Neural cell (in vitro differentiated cells): ENCODE measurements at regions not wholly inside any gene's neighbourhood (a gene's known extent, or its start where the extent isn't known, plus 50 kb on each side); places are given as distances from the start of the nearest gene placed in this dataset.

ENCODE experiments used
- H2AFZ ChIP-seq: fragments of 200-600, 300-800 bp; sonication (generic), shearing (Covaris generic); 2 replicates; pipeline ENCODE4 v1.6.0; 2014; ENCODE audit warnings: low read depth, mild to moderate bottlenecking, antibody characterized with exemption, low read length, moderate library complexity
- H3F3A ChIP-seq: fragments of 200-600 bp; shearing (Covaris generic); 2 replicates; pipeline ENCODE4 v1.6.1; 2016; ENCODE audit warnings: mild to moderate bottlenecking, moderate library complexity, mixed read lengths, antibody characterized with exemption, low read length; ENCODE audit not compliant: insufficient read depth, poor library complexity, severe bottlenecking
- H3K27ac ChIP-seq: fragments of 200-600, 300-800 bp; sonication (generic), shearing (Covaris generic); 2 replicates; pipeline ENCODE4 v1.5.1; 2014; ENCODE audit warnings: mild to moderate bottlenecking, low read length, moderate library complexity
- H3K27me3 ChIP-seq: fragments of 300-800, 200-600 bp; sonication (generic), shearing (Covaris generic); 2 replicates; pipeline ENCODE4 v1.6.0; 2014; ENCODE audit warnings: mild to moderate bottlenecking, low read depth, low read length, moderate library complexity; ENCODE audit not compliant: insufficient read depth
- H3K36me3 ChIP-seq: fragments of 300-800, 200-600 bp; sonication (generic), shearing (Covaris generic); 2 replicates; pipeline ENCODE4 v1.5.1; 2014; ENCODE audit warnings: mild to moderate bottlenecking, antibody characterized with exemption, low read length, moderate library complexity; ENCODE audit not compliant: insufficient read depth
- H3K4me2 ChIP-seq: fragments of 300-800, 200-600 bp; sonication (generic), shearing (Covaris generic); 2 replicates; pipeline ENCODE4 v1.6.0; 2014; ENCODE audit warnings: mild to moderate bottlenecking, low read length
- H3K4me3 ChIP-seq: fragments of 300-800, 200-600 bp; sonication (generic), shearing (Covaris generic); 2 replicates; pipeline ENCODE4 v1.5.1; 2014; ENCODE audit warnings: mild to moderate bottlenecking, low read length, moderate library complexity
- H3K79me2 ChIP-seq: fragments of 200-600 bp; shearing (Covaris generic); replicated peaks from 2 replicates; pipeline ENCODE4 v1.6.0; 2014; ENCODE audit warnings: mild to moderate bottlenecking, low read length, moderate library complexity; ENCODE audit not compliant: insufficient read depth
- H3K9ac ChIP-seq: fragments of 300-800, 200-600 bp; sonication (generic), shearing (Covaris generic); 2 replicates; pipeline ENCODE4 v1.6.1; 2016; ENCODE audit warnings: mild to moderate bottlenecking, low read length, mixed read lengths
- H3K9me2 ChIP-seq: fragments of 200-600 bp; shearing (Covaris generic); 2 replicates; pipeline ENCODE4 v1.6.1; 2016; ENCODE audit warnings: mild to moderate bottlenecking, low read length, mixed read lengths; ENCODE audit not compliant: insufficient read depth
- H3K9me3 ChIP-seq: fragments of 200-600, 300-800 bp; sonication (generic), shearing (Covaris generic); 2 replicates; pipeline ENCODE4 v1.6.1; 2016; ENCODE audit warnings: mild to moderate bottlenecking, mixed run types, low read length, moderate library complexity, mixed read lengths
- H4K20me1 ChIP-seq: fragments of 200-600 bp; shearing (Covaris generic); 2 replicates; pipeline ENCODE4 v1.6.1; 2016; ENCODE audit warnings: mild to moderate bottlenecking, mixed run types; ENCODE audit not compliant: insufficient read depth
- EP300 ChIP-seq: fragments of 450-650 bp; conservative IDR thresholded peaks from 2 replicates; pipeline ENCODE4 v1.6.1; 2014; ENCODE audit warnings: antibody characterized with exemption, mild to moderate bottlenecking, moderate library complexity; ENCODE audit not compliant: poor library complexity, severe bottlenecking
- EZH2 ChIP-seq: fragments of 200-600, 300-800 bp; shearing (Covaris generic), sonication (generic); IDR thresholded peaks from 2 replicates; pipeline ENCODE4 v1.6.1; 2014; ENCODE audit warnings: antibody characterized with exemption, low read length, borderline replicate concordance, mild to moderate bottlenecking; ENCODE audit not compliant: insufficient read depth, poor library complexity, severe bottlenecking
- MXI1 ChIP-seq: fragments of 450-650 bp; conservative IDR thresholded peaks from 2 replicates; pipeline ENCODE4 v1.6.1; 2014; ENCODE audit warnings: antibody characterized with exemption, mild to moderate bottlenecking; ENCODE audit not compliant: poor library complexity, severe bottlenecking
- POLR2AphosphoS5 ChIP-seq: IDR thresholded peaks from 2 replicates; pipeline ENCODE4 v1.6.1; 2012
- RAD21 ChIP-seq: fragments of 450-650 bp; conservative IDR thresholded peaks from 2 replicates; pipeline ENCODE4 v1.6.1; 2014; ENCODE audit warnings: antibody characterized with exemption, mild to moderate bottlenecking, moderate library complexity
- SMC3 ChIP-seq: fragments of 450-650 bp; conservative IDR thresholded peaks from 2 replicates; pipeline ENCODE4 v1.6.1; 2014; ENCODE audit warnings: antibody characterized with exemption, mild to moderate bottlenecking, moderate library complexity; ENCODE audit not compliant: poor library complexity
- TAF1 ChIP-seq: IDR thresholded peaks from 2 replicates; pipeline ENCODE4 v1.6.1; 2012; ENCODE audit warnings: low read depth
- TF ChIP-seq, protein P1 (sequence below): fragments of 450-650 bp; IDR thresholded peaks from 2 replicates; pipeline ENCODE4 v1.5.1; 2014; ENCODE audit warnings: antibody characterized with exemption, mild to moderate bottlenecking, moderate library complexity; ENCODE audit not compliant: poor library complexity, severe bottlenecking
- TF ChIP-seq, protein P2 (sequence below): IDR thresholded peaks from 2 replicates; pipeline ENCODE4 v1.6.1; 2012; ENCODE audit warnings: borderline replicate concordance

DNA sequence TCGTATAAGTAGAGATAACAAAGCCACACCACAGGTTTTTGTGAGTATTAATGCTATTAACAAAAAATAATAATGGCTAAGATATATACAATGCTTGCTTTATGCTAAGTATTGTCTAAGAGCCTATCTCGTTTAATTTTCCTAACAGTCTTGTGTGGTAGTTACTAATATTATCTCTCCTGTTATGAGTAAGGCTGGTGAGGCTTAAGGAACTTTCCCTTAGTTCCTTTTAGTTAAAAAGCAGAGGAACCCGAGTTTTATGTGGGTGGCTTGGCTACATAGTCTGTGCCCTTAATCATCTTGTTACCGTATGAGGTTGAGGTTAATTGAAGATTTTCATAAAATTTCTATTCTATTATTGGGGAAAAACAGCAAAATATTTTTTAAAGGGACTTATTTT, 218.4 kb downstream of the SOX2 start:
- H3K79me2 ChIP-seq = no peaks in the 10 kb centered on the region
- H3K27ac ChIP-seq = no peak overlapping the region
- H3K9me2 ChIP-seq = no peaks in the 10 kb centered on the region
- no peak overlapping the region for H3K4me2 ChIP-seq
- no peaks in the 10 kb centered on the region for H3F3A ChIP-seq
- TF ChIP-seq EP300 (no peak), TAF1 (no peak), SMC3 (no peak), MXI1 (no peak), RAD21 (no peak), EZH2 (no peak), POLR2AphosphoS5 (no peak)
- TF ChIP-seq, protein P1, sequence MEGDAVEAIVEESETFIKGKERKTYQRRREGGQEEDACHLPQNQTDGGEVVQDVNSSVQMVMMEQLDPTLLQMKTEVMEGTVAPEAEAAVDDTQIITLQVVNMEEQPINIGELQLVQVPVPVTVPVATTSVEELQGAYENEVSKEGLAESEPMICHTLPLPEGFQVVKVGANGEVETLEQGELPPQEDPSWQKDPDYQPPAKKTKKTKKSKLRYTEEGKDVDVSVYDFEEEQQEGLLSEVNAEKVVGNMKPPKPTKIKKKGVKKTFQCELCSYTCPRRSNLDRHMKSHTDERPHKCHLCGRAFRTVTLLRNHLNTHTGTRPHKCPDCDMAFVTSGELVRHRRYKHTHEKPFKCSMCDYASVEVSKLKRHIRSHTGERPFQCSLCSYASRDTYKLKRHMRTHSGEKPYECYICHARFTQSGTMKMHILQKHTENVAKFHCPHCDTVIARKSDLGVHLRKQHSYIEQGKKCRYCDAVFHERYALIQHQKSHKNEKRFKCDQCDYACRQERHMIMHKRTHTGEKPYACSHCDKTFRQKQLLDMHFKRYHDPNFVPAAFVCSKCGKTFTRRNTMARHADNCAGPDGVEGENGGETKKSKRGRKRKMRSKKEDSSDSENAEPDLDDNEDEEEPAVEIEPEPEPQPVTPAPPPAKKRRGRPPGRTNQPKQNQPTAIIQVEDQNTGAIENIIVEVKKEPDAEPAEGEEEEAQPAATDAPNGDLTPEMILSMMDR = no peak
- TF ChIP-seq, protein P2, sequence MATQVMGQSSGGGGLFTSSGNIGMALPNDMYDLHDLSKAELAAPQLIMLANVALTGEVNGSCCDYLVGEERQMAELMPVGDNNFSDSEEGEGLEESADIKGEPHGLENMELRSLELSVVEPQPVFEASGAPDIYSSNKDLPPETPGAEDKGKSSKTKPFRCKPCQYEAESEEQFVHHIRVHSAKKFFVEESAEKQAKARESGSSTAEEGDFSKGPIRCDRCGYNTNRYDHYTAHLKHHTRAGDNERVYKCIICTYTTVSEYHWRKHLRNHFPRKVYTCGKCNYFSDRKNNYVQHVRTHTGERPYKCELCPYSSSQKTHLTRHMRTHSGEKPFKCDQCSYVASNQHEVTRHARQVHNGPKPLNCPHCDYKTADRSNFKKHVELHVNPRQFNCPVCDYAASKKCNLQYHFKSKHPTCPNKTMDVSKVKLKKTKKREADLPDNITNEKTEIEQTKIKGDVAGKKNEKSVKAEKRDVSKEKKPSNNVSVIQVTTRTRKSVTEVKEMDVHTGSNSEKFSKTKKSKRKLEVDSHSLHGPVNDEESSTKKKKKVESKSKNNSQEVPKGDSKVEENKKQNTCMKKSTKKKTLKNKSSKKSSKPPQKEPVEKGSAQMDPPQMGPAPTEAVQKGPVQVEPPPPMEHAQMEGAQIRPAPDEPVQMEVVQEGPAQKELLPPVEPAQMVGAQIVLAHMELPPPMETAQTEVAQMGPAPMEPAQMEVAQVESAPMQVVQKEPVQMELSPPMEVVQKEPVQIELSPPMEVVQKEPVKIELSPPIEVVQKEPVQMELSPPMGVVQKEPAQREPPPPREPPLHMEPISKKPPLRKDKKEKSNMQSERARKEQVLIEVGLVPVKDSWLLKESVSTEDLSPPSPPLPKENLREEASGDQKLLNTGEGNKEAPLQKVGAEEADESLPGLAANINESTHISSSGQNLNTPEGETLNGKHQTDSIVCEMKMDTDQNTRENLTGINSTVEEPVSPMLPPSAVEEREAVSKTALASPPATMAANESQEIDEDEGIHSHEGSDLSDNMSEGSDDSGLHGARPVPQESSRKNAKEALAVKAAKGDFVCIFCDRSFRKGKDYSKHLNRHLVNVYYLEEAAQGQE = no peak
- no peaks in the 10 kb centered on the region for H4K20me1 ChIP-seq
- no peak overlapping the region for H2AFZ ChIP-seq
- H3K4me3 ChIP-seq = no peak overlapping the region
- no peaks in the 10 kb centered on the region for H3K9me3 ChIP-seq
- H3K27me3 ChIP-seq = no peaks in the 10 kb centered on the region
- H3K9ac ChIP-seq = no peak overlapping the region
- H3K36me3 ChIP-seq = no peaks in the 10 kb centered on the region

DNA sequence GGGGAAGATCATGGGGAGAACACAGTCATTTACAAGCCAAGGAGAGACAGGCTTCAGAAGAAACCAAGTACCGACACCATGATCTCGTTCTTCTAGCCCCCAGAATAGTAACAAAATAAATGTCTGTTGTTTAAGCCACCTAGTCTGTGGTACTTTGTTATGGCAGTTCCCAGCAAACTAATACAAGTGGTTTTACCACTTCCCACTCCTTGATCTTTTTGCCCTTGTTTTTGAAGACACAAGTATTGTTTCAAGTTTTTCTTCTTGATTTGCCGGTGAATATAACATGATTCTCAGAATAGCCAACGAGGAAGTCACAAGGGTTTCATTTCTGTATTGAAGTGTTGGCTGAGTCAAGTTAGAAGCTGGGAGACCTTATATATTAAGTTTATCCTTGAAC, 220.3 kb downstream of the SOX2 start:
- no peak for TF ChIP-seq SMC3
- no peak for TF ChIP-seq TAF1
- TF ChIP-seq EZH2 = no peak
- Histone ChIP-seq H3K79me2 (no peaks in the 10 kb centered on the region), H3K27me3 (no peaks in the 10 kb centered on the region)

DNA sequence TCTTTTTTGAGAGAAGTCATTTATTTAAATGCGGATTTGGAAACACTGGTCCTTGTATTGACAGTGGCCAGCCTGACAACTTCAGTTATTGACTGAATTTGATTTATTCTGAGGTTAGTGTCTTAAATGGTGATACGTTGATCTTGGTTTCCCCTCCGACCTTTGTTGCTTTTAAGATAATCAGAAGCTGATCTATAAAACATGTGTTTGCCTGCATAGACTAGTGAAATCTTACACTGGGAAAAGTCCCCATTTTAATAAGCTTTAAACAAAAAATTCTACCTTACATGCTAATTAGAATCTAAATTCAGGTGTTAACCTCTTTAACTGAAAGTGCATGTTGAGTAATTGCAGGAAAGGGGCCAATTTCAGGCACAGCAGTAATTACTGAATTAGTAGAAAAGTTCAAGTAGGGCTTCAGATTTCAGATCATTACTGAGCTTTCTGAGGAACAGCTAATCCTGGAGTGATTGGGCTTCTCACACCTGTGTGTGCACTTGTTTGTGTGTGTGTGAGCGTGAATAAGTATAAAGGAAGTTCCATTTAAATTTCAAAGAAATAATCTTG, 221.4 kb downstream of the SOX2 start:
- Histone ChIP-seq H3K9ac (no peak overlapping the region), H3F3A (no peaks in the 10 kb centered on the region), H3K27ac (no peak overlapping the region), H3K4me3 (no peak overlapping the region), H2AFZ (no peak overlapping the region), H3K9me3 (no peaks in the 10 kb centered on the region), H3K9me2 (no peaks in the 10 kb centered on the region), H4K20me1 (no peaks in the 10 kb centered on the region), H3K36me3 (no peaks in the 10 kb centered on the region), H3K27me3 (no peaks in the 10 kb centered on the region), H3K4me2 (no peak overlapping the region), H3K79me2 (no peaks in the 10 kb centered on the region)
- no peak for TF ChIP-seq TAF1
- no peak for TF ChIP-seq SMC3
- no peak for TF ChIP-seq EP300
- no peak for TF ChIP-seq MXI1
- TF ChIP-seq POLR2AphosphoS5 = no peak
- TF ChIP-seq, protein P1 = no peak
- TF ChIP-seq RAD21 = no peak
- no peak for TF ChIP-seq EZH2
- TF ChIP-seq, protein P2 = no peak

More for the DNA sequence above, 220.3 kb downstream of the SOX2 start:
- Histone ChIP-seq H3F3A (no peaks in the 10 kb centered on the region), H3K9ac (no peak overlapping the region), H3K27ac (no peak overlapping the region), H3K9me2 (no peaks in the 10 kb centered on the region), H3K4me2 (no peak overlapping the region), H4K20me1 (no peaks in the 10 kb centered on the region), H3K36me3 (no peaks in the 10 kb centered on the region), H3K9me3 (no peaks in the 10 kb centered on the region), H2AFZ (no peak overlapping the region), H3K4me3 (no peak overlapping the region)
